ENCODE measurements at regions not wholly inside any gene's neighbourhood (a gene's known extent, or its start where the extent isn't known, plus 50 kb on each side); places are given as distances from the start of the nearest gene placed in this dataset.

GRCh38 chr1:201660931-201661822 lies 122.2 kb downstream of the NAV1 start (continued):
- TF ChIP-seq REST (IDR thresholded peaks at IDR 0.05; ENCODE audit: unreplicated experiment): no peak
- no peak for TF ChIP-seq JUNB (IDR thresholded peaks at IDR 0.05; ENCODE audit: unreplicated experiment)
- TF ChIP-seq ETS1 (IDR thresholded peaks at IDR 0.05): no peak
- TF ChIP-seq POLR2AphosphoS5 (IDR thresholded peaks at IDR 0.05; ENCODE audit: low read depth): no peak
- TF ChIP-seq ZNF114 (CRISPR knock-in tag; IDR thresholded peaks at IDR 0.05): no peak
- TF ChIP-seq EZH2phosphoT487 (IDR thresholded peaks at IDR 0.05; ENCODE audit: unreplicated experiment): no peak
- no peak for TF ChIP-seq CREB1 (CRISPR knock-in tag; IDR thresholded peaks at IDR 0.05; ENCODE audit: low read depth)

- H3K9me2 ChIP-seq (ENCODE audit: insufficient read depth): no peaks in the 10 kb centered on the region
- H3K27ac Mint-ChIP-seq: no peak overlapping the region
- H3K27ac ChIP-seq (ENCODE audit: low read depth): no peak overlapping the region
- no peaks in the 10 kb centered on the region for H3K36me3 ChIP-seq (ENCODE audit: insufficient read depth)
- no peak overlapping the region for H2AFZ ChIP-seq
- H3F3A ChIP-seq (replicated peaks; ENCODE audit: low read depth): no peaks in the 10 kb centered on the region
- H3K36me3 Mint-ChIP-seq (ENCODE audit: low read depth): no peaks in the 10 kb centered on the region
- H3K4me3 Mint-ChIP-seq: no peak overlapping the region
- DNase-seq (ENCODE audit: low spot score): no peak
- no peaks in the 10 kb centered on the region for H3K27me3 ChIP-seq (ENCODE audit: insufficient read depth)
- peaks cover 12% of the 10 kb centered on the region; the same call in 1 of the 2 replicates for H4K20me1 ChIP-seq (replicated peaks; ENCODE audit: insufficient read depth)
- no peak for ATAC-seq
- H3K4me1 Mint-ChIP-seq: peaks cover 30% of the 10 kb centered on the region
- H3K4me2 ChIP-seq: no peak overlapping the region
- peaks cover 8% of the 10 kb centered on the region for H3K27me3 Mint-ChIP-seq (ENCODE audit: insufficient read depth, low read depth, poor library complexity)
- no peaks in the 10 kb centered on the region for H3K4me1 ChIP-seq (ENCODE audit: insufficient read depth)
- H3K79me2 ChIP-seq (replicated peaks; ENCODE audit: insufficient read depth): peaks cover 14% of the 10 kb centered on the region; the same call in 1 of the 2 replicates
- no peaks in the 10 kb centered on the region for H3K9me3 Mint-ChIP-seq
- H3K4me3 ChIP-seq: no peak overlapping the region
- no peak for TF ChIP-seq ZNF331 (CRISPR knock-in tag; IDR thresholded peaks at IDR 0.05; ENCODE audit: low read depth)
- TF ChIP-seq POLR2AphosphoS5 (IDR thresholded peaks at IDR 0.05; ENCODE audit: low read depth): no peak
- no peak for TF ChIP-seq ETS1 (IDR thresholded peaks at IDR 0.05)
- no peak for TF ChIP-seq CREB1 (CRISPR knock-in tag; IDR thresholded peaks at IDR 0.05; ENCODE audit: low read depth)
- TF ChIP-seq EZH2phosphoT487 (IDR thresholded peaks at IDR 0.05; ENCODE audit: unreplicated experiment): no peak
- no peak for TF ChIP-seq ZNF462 (CRISPR knock-in tag; IDR thresholded peaks at IDR 0.05)
- TF ChIP-seq STAT1 (IDR thresholded peaks at IDR 0.05; ENCODE audit: unreplicated experiment): no peak
- TF ChIP-seq NANOG (IDR thresholded peaks at IDR 0.05; ENCODE audit: borderline replicate concordance): no peak
Measured at GRCh38 chr1:201661823-201662359, 123.0 kb downstream of the NAV1 start.
